GM21447 (cell line): ENCODE measurements at regions not wholly inside any gene's neighbourhood (a gene's known extent, or its start where the extent isn't known, plus 50 kb on each side); places are given as distances from the start of the nearest gene placed in this dataset.

ENCODE experiments used
- ATAC-seq: cut with Tn5 transposase; IDR thresholded peaks from one replicate; pipeline ENCODE4 v1.9.1; 2021; ENCODE audit not compliant: unreplicated experiment

- ATAC-seq = no peak
Measured at GRCh38 chr4:62402088-62402806, 1202.1 kb downstream of the ADGRL3 start.

- no peak for ATAC-seq
Measured at GRCh38 chr4:62399242-62399641, 1199.1 kb downstream of the ADGRL3 start.

DNA sequence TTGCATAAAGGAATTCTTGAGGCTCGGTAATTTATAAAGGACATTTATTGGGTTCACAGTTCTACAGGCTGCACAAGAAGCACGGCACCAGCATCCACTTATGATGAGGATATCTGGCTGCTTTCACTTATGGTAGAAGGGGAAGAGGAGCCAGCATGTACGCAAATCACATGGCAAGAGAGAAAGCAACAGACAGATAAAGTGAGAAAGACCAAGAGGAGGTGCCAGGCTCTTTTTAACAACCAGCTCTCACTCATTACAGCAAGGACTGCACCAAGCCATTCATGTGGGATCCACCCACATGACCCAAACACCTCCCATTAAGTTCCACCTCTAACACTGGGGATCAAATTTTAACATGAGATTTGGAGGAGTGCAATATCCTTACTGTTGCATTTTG lies 1198.2 kb downstream of the ADGRL3 start:
- no peak for ATAC-seq

- no peak for ATAC-seq
Measured at GRCh38 chr4:62394766-62395165, 1194.6 kb downstream of the ADGRL3 start.

GRCh38 chr4:62387808-62388207 lies 1187.7 kb downstream of the ADGRL3 start:
- ATAC-seq = no peak

DNA sequence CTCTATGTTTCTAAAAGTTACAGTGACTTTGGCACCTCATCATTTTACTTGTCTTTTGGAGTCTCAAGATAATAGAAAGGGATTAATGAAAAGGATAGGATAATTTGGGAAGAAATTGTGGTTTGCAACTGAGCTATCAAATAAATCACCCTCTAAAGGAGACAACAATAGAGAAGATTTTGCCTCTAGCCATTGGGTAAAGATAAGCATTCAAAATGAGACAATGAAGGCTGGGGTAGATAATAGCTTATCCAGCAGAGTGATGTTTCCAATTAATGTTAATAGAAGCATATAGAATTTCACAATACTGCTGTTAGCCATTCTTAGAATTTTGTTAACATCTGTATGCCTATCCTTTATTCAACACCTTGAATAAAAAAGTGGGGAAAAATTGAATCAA lies 1177.6 kb downstream of the ADGRL3 start:
- ATAC-seq = no peak

DNA sequence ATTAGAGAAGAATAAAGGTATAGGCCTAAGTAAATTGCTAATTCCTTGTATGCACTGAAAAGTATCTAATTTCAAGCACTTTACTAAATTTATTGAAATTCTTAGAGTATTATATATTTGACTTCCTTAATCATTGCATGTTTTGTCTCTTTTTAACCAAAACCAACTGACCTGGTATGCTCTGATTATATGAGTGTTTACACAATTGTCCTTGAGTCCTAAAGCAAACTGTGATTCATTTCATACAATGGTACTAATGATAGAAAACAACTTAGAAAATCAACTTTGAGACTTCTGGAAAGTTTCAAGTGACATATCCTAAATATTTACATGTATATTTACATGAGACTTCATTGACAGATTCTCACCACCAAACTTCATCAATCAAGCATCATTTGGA lies 1177.1 kb downstream of the ADGRL3 start:
- no peak for ATAC-seq

- no peak for ATAC-seq
Measured at GRCh38 chr4:62366939-62367338, 1166.8 kb downstream of the ADGRL3 start.

GRCh38 chr4:62360156-62360545 lies 1160.0 kb downstream of the ADGRL3 start:
- ATAC-seq = no peak

DNA sequence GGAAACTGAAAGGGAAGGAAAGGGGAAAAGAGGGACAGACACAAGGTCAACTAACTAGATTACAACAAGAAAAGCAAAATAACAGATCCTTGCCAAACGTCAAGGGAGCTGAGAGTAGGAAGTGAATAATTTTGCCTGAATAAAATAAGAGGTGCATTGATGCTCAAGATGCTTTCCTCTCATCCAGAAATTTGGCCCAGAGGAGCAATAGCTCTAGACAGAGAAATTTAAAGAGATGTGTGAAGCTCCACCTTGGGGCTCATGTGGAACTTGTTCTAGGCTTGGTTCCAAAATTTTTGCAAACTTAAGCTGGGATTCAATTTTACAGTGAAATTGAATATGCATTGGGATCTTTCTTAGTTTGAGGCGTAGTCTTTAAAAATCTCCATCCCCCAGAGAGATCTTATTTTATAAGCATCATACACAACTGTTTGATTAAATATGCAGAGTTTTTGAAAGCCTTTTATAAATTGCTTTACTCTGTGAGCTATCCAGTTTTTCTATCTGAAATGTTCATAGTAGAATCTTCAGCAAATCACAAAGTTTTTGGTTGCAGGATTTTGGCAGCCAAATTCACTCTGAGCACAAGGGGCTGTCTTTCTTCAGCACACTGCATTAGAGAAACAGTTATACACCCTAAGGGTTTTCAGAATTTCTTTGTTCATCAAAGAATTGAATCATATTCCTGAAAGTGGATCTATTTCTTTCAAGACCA lies 1159.5 kb downstream of the ADGRL3 start:
- ATAC-seq = no peak

DNA sequence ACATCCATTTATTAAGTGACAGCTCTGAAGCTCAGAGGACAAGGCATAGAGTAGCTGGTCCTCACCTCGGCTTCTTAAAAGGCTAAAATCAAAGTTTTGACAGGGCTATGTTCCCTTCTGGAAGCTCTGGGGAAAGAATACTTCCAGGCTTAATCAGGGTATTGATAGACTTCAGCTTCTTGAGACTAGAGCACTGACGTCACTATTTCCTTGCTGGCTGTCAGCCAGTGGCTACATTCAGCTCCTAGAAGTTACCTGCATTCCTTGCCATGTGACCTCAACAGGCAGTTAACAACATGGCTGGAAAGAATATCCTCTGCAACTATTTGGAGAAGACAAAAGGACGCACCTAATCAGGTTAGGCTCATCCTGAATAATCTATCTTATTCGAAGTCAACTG lies 1144.8 kb downstream of the ADGRL3 start:
- ATAC-seq = no peak

DNA sequence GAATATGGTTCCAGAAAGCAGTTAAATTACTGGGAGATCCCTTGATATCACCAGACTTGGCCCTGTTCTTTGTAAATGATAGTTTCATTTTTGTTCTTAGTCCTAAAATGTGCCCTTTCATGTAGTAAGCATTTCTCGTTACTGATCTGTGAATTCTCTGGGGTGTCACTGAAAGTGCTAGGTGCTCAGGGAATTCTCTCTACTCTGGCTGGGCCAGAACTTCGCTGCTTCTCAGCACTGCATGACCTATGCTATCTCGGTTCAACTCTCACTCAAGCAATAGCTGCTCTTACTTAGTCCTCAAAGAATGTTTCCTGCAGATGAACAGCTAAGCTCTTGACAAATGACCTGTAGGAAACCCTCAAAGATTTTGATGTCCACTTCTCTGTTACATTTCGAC lies 1144.3 kb downstream of the ADGRL3 start:
- no peak for ATAC-seq

GRCh38 chr4:62342346-62342745 lies 1142.2 kb downstream of the ADGRL3 start:
- no peak for ATAC-seq

GRCh38 chr4:62328526-62328925 lies 1128.4 kb downstream of the ADGRL3 start:
- no peak for ATAC-seq

GRCh38 chr4:62327612-62328297 lies 1127.6 kb downstream of the ADGRL3 start:
- ATAC-seq = no peak

DNA sequence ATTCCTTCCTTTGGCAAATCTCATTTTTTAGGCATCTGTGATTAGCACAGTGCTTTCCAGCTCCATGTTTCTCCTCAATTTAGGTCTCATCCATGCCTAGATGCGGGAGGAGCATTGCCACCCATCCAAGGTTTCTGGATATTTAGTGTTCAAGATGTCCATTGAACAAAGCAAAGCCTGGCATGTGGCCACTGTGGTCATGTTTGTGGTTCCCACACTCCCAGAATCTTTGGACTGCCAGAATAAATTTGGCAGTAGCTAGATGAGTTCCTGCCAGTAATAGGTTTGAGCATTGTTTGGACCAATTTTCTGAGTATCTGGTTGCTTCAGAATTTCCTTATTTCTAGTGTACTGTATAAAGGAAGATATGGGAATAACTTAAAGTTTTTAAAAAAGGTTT lies 1124.1 kb downstream of the ADGRL3 start:
- no peak for ATAC-seq

DNA sequence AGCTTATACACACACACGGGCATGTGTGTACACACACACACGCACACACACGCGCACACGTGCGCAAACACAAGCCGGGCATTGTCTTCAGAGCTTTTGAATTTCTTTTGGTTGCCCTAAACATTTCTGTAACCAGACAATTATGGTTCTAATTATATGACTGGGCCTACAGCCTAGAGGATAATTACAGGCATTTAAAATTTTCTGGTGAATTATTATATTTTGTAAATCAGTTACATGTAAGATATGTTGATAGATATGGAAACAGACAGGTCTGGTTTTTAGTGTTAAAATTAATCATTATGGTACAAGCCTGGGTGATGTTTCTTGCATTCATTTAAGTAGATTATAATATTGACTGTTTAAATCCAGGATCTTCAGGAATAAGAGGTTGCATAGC lies 1120.5 kb downstream of the ADGRL3 start:
- no peak for ATAC-seq

DNA sequence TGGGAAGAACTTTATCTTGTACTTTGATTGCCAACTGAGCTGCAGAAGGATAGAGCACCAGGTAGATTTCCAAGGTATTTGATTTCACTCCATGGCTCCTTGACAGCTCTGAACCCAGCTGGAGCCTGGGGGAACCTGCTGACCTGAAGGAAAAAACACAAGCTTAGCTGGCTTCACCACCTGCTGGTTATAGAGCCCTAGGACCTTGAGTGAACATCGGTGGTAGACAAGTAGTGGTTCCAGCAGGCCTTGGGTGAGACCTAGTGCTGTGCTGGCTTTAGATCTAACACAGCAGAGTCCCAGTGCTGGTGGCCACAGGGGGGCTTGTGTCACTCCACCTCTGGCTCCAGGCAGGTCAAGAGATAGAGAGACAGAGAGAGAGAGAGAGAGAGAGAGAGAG lies 1102.6 kb downstream of the ADGRL3 start:
- no peak for ATAC-seq

- ATAC-seq = no peak
Measured at GRCh38 chr4:62301500-62301899, 1101.4 kb downstream of the ADGRL3 start.

DNA sequence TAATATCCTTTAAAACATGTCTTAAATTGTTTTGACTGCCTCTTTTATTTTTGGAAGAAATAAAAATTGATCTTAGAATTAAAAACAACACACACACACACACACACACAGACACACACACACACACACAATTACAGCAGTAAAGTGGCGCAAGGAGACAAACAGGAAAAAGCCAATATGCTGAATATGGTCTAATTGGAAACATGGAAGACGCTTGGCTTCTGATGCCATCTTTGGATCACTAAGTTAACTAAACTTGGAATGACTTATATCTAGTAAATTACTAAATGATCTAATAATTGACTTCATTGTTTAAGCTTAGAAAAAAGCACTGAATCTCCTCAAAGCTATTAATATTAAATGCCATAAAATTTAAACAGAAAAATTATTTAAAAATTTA lies 1093.4 kb downstream of the ADGRL3 start:
- no peak for ATAC-seq

DNA sequence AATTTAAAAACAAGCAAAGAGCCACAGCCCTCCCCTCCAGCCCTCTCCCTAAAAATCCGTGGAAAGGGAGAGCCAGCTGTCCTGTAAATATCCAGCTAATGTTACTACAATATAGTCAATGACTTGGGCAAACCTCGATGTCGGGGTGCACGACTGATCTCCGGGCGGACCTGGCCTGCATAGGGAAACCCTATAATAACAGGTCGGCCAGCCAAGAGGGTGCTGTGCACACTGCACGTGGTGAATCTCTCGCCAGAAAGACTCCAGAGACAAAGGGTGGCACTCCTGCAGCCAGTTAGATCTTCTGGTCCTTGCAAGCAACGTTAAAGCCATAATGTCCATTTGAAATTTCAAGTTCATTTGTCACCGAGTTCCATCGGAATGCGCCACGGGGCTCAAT lies 1092.8 kb downstream of the ADGRL3 start:
- ATAC-seq = no peak
